ENCODE measurements at regions not wholly inside any gene's neighbourhood (a gene's known extent, or its start where the extent isn't known, plus 50 kb on each side); places are given as distances from the start of the nearest gene placed in this dataset.
"Not testable (repeated sequence)": the region's sequence is repeated elsewhere in the genome, so short reads cannot be mapped to it uniquely, and the experiment has no call there.

GRCh38 chr5:32527321-32527720 lies 58.0 kb upstream of the SUB1 start:
- not testable (repeated sequence) for TF ChIP-seq YY1 (IDR thresholded peaks at IDR 0.05; ENCODE audit: insufficient read depth, insufficient read length); SUZ12 (IDR thresholded peaks at IDR 0.05; ENCODE audit: extremely low read depth, insufficient read depth, insufficient read length)

Data from NT2/D1 (cell line).